NCI-H2081 (cell line): ENCODE measurements at regions not wholly inside any gene's neighbourhood (a gene's known extent, or its start where the extent isn't known, plus 50 kb on each side); places are given as distances from the start of the nearest gene placed in this dataset.

ENCODE experiments used
- DNase-seq, 2 experiments: peaks; one replicate each; lab custom pipeline; 2025; lab: John Stamatoyannopoulos, UW

- DNase-seq, result no peak
These were observed 406.8 kb downstream of the ANXA1 start for GRCh38 chr9:73558471-73558870.

- no peak for DNase-seq
These were observed 413.4 kb downstream of the ANXA1 start for GRCh38 chr9:73565026-73565425.

- DNase-seq, result peak; percentile 26 to 31
These were observed 414.3 kb downstream of the ANXA1 start for GRCh38 chr9:73565833-73566465.

GRCh38 chr9:73566627-73567026 is 415.0 kb downstream of the ANXA1 start:
- no peak for DNase-seq

GRCh38 chr9:73573235-73573634 is 421.6 kb downstream of the ANXA1 start:
- no peak for DNase-seq

- no peak for DNase-seq
These were observed 423.7 kb downstream of the ANXA1 start for GRCh38 chr9:73575101-73576060.

GRCh38 chr9:73577848-73578247 is 426.2 kb downstream of the ANXA1 start:
- no peak for DNase-seq

- no peak for DNase-seq
These were observed 428.2 kb downstream of the ANXA1 start for GRCh38 chr9:73579823-73580222.

GRCh38 chr9:73583576-73583975 is 431.9 kb downstream of the ANXA1 start:
- DNase-seq, result no peak

- DNase-seq, result peak; percentile 35 to 70
These were observed 443.4 kb downstream of the ANXA1 start for GRCh38 chr9:73595036-73595545.

GRCh38 chr9:73596321-73596720 is 444.7 kb downstream of the ANXA1 start:
- no peak for DNase-seq

GRCh38 chr9:73597039-73597438 is 445.4 kb downstream of the ANXA1 start:
- DNase-seq, result no peak

GRCh38 chr9:73597771-73598170 is 446.1 kb downstream of the ANXA1 start:
- DNase-seq, result peak; percentile 75 to 93

- no peak for DNase-seq
These were observed 457.7 kb downstream of the ANXA1 start for GRCh38 chr9:73609381-73609780.

- no peak for DNase-seq
These were observed 459.4 kb downstream of the ANXA1 start for GRCh38 chr9:73611032-73611431.

GRCh38 chr9:73613092-73613701 is 461.5 kb downstream of the ANXA1 start:
- no peak for DNase-seq

GRCh38 chr9:73615557-73615956 is 463.9 kb downstream of the ANXA1 start:
- DNase-seq, result no peak

GRCh38 chr9:73617586-73617985 is 465.9 kb downstream of the ANXA1 start:
- DNase-seq, result no peak

GRCh38 chr9:73640971-73641370 is 489.3 kb downstream of the ANXA1 start:
- DNase-seq, result no peak

GRCh38 chr9:73643379-73644013 is 491.8 kb downstream of the ANXA1 start:
- no peak for DNase-seq

GRCh38 chr9:73647560-73647959 is 495.9 kb downstream of the ANXA1 start:
- no peak for DNase-seq

GRCh38 chr9:73649552-73649951 is 497.9 kb downstream of the ANXA1 start:
- DNase-seq, result no peak
